HepG2 (cell line): ENCODE measurements at regions not wholly inside any gene's neighbourhood (a gene's known extent, or its start where the extent isn't known, plus 50 kb on each side); places are given as distances from the start of the nearest gene placed in this dataset.

ENCODE experiments used
- ATAC-seq: fragments of 200-7000 bp; cut with Tn5 transposase; 3 replicates; pipeline ENCODE4 v1.9.1; 2020; ENCODE audit warnings: mild to moderate bottlenecking, moderate library complexity
- BruUV-seq: library from RNA; stranded (reverse); fragments of 400-500 nt; replicated peaks from 2 replicates; lab custom pipeline; 2021; lab: Mats Ljungman, UMichigan
- CTCF ChIA-PET: fragments of 300-600 bp; formaldehyde crosslinking; extraction: SDS; loops from one replicate; lab custom pipeline; 2021; ENCODE audit warnings: low total read pairs, inconsistent platforms, low intra/inter-chr PET ratio; lab: Yijun Ruan, JAX
- POLR2A ChIA-PET: fragments of 350-600 bp; sonication (Branson Sonifier 250); formaldehyde crosslinking; loops from one replicate; lab custom pipeline; 2020; ENCODE audit warnings: antibody characterized with exemption, inconsistent platforms; lab: Yijun Ruan, JAX
- DNase-seq: peaks from one replicate; pipeline ENCODE4 v3.0.0-alpha.2; 2015; ENCODE audit warnings: low spot score
- FAIRE-seq: peaks from 3 replicates; lab custom pipeline; 2011; peaks lifted over from hg19 to GRCh38; lab: Jason Lieb, UNC
- H2AFZ ChIP-seq: one replicate; pipeline ENCODE4 v1.6.1; 2011; ENCODE audit warnings: low read length, inconsistent platforms
- H3K27ac ChIP-seq: fragments of 300-600 bp; 3 replicates; pipeline ENCODE4 v1.8.0; 2011; ENCODE audit warnings: mixed run types, mild to moderate bottlenecking, mixed read lengths, low read length, inconsistent platforms; ENCODE audit not compliant: insufficient read depth; ENCODE audit errors: extremely low read length
- H3K27me3 ChIP-seq, 2 experiments: fragments of 200-600 bp in 1 of 2; 2 replicates in 1 of 2; 3 replicates in 1 of 2; pipeline versions ENCODE4 v1.6.0 to v1.8.0; 2011; ENCODE audit warnings: low read length in 2 of 2, mild to moderate bottlenecking in 2 of 2, moderate library complexity in 2 of 2, inconsistent platforms in 1 of 2; ENCODE audit not compliant: insufficient read depth in 2 of 2, control insufficient read depth in 1 of 2
- H3K36me3 ChIP-seq, 2 experiments: fragments of 200-600 bp in 1 of 2; replicated peaks in 1 of 2; 2 replicates in 1 of 2; 3 replicates in 1 of 2; pipeline versions ENCODE4 v1.5.1 to v1.8.0; 2011; ENCODE audit warnings: low read length in 2 of 2, inconsistent platforms in 1 of 2; ENCODE audit not compliant: insufficient read depth in 2 of 2, control insufficient read depth in 1 of 2
- H3K4me1 ChIP-seq: 2 replicates; pipeline ENCODE4 v1.5.1; 2012; ENCODE audit warnings: low read length, inconsistent platforms; ENCODE audit not compliant: insufficient read depth
- H3K4me2 ChIP-seq: 2 replicates; pipeline ENCODE4 v1.6.0; 2011; ENCODE audit warnings: low read depth, low read length, inconsistent platforms
- H3K4me3 ChIP-seq, 3 experiments: fragments of 200-600 bp in 1 of 3; sonication (generic), shearing (Covaris generic) in 1 of 3; replicated peaks in 1 of 3; 2 replicates each; pipeline ENCODE4 v1.5.1; 2011 to 2016; ENCODE audit warnings: low read length in 3 of 3, inconsistent platforms in 2 of 3, low read depth in 2 of 3, mild to moderate bottlenecking in 2 of 3, control low read depth in 1 of 3, mixed read lengths in 1 of 3; ENCODE audit not compliant: insufficient read depth in 1 of 3
- H3K79me2 ChIP-seq: one replicate; pipeline ENCODE4 v1.6.1; 2011; ENCODE audit warnings: low read length, inconsistent platforms; ENCODE audit not compliant: insufficient read depth
- H3K9ac ChIP-seq: 2 replicates; pipeline ENCODE4 v1.6.0; 2011; ENCODE audit warnings: mild to moderate bottlenecking, low read depth, low read length, inconsistent platforms; ENCODE audit not compliant: insufficient read depth
- H3K9me3 ChIP-seq: 2 replicates; pipeline ENCODE4 v1.5.1; 2012; ENCODE audit warnings: mild to moderate bottlenecking, low read length
- H4K20me1 ChIP-seq: 2 replicates; pipeline ENCODE4 v1.6.0; 2011; ENCODE audit warnings: inconsistent platforms, mild to moderate bottlenecking, low read length, moderate library complexity; ENCODE audit not compliant: insufficient read depth
- CHCHD3 ChIP-seq: sonication (generic); formaldehyde crosslinking; IDR thresholded peaks from 2 replicates; pipeline ENCODE4 v1.8.0; 2022; ENCODE audit warnings: mild to moderate bottlenecking, missing genetic modification reagents, moderate library complexity
- POLR2AphosphoS5 ChIP-seq: IDR thresholded peaks from 2 replicates; pipeline ENCODE4 v1.6.1; 2012; ENCODE audit warnings: low read depth, low read length
- SMYD3 ChIP-seq: sonication (generic); formaldehyde crosslinking; IDR thresholded peaks from 2 replicates; pipeline ENCODE4 v1.8.1; 2023; ENCODE audit warnings: mild to moderate bottlenecking, missing genetic modification reagents
- SRSF1 ChIP-seq: fragments of 200-400 bp; formaldehyde crosslinking; optimal IDR thresholded peaks from 2 replicates; pipeline ENCODE3; 2017; ENCODE audit warnings: mild to moderate bottlenecking, low read depth, low read length, moderate library complexity
- YEATS4 ChIP-seq: sonication (generic); formaldehyde crosslinking; IDR thresholded peaks from 2 replicates; pipeline ENCODE4 v1.4.0; 2020; ENCODE audit warnings: missing genetic modification reagents, borderline replicate concordance
- ZNF468 ChIP-seq: sonication (generic); formaldehyde crosslinking; IDR thresholded peaks from 2 replicates; pipeline ENCODE4 v1.8.0; 2022; ENCODE audit warnings: mild to moderate bottlenecking, moderate library complexity, missing genetic modification reagents
- ZNF772 ChIP-seq: sonication (generic); formaldehyde crosslinking; IDR thresholded peaks from 2 replicates; pipeline ENCODE4 v1.5.0; 2020; ENCODE audit warnings: mild to moderate bottlenecking, missing genetic modification reagents
- ZNF773 ChIP-seq: sonication (generic); formaldehyde crosslinking; IDR thresholded peaks from 2 replicates; pipeline ENCODE4 v1.4.0; 2020; ENCODE audit warnings: missing genetic modification reagents, borderline replicate concordance
- WGBS: methylation state at CpG from one replicate; pipeline ENCODE4 v1.1.6; 2017; ENCODE audit warnings: low lambda C conversion rate; 5-methylcytosine and 5-hydroxymethylcytosine counted together
- in situ Hi-C: cut with HindIII; loops from 2 replicates; pipeline ENCODE4 v1.10.0; 2017; ENCODE audit warnings: low pct_unique_long_range_greater_than_20kb; ENCODE audit not compliant: extremely low pct_ligation_motif_present
- intact Hi-C: fragments of 100-400 bp; cut with micrococcal nuclease; formaldehyde crosslinking; loops from one replicate; pipeline ENCODE4 v1.10.0; 2022; ENCODE audit not compliant: unreplicated experiment
- TF ChIP-seq, protein P1 (sequence below): sonication (generic); formaldehyde crosslinking; IDR thresholded peaks from 2 replicates; pipeline ENCODE4 v1.5.1; 2020; ENCODE audit warnings: missing genetic modification reagents, mild to moderate bottlenecking, borderline replicate concordance
- TF ChIP-seq, protein P2 (sequence below): sonication (generic); formaldehyde crosslinking; IDR thresholded peaks from 2 replicates; pipeline ENCODE4 v1.4.0; 2020; ENCODE audit warnings: missing genetic modification reagents

DNA sequence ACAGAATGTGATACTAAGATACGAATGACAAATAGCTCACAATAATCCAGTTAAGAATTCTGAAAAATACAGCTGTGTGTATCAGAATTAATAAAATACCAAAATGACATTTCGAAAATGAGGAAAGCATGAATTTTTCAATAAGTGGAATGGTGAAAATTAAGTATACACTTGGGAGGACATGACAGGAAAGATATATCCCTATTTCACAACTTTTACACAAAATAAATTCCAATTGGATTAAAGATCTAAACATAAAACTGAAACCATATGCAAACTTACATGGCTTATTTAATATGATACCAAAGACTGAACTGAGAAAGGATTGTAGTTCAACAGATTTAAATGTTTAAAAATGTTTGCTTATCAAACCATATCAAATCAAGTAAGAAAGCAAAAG, 510.4 kb upstream of the ADAMTS5 start:
- Histone ChIP-seq H3K4me2 (no peak overlapping the region), H3K27me3 (no peaks in the 10 kb centered on the region), H3K4me3 (no peak overlapping the region), H3K4me1 (no peaks in the 10 kb centered on the region), H3K9ac (no peak overlapping the region), H4K20me1 (no peaks in the 10 kb centered on the region), H3K36me3 (no peaks in the 10 kb centered on the region), H3K79me2 (no peaks in the 10 kb centered on the region), H3K9me3 (peaks cover 93% of the 10 kb centered on the region), H2AFZ (no peak overlapping the region), H3K27ac (no peak overlapping the region)
- no peak for FAIRE-seq
- TF ChIP-seq ZNF772 (CRISPR knock-in tag) (no peak), SMYD3 (no peak), ZNF468 (CRISPR knock-in tag) (no peak), SRSF1 (no peak), ZNF773 (no peak), CHCHD3 (no peak), POLR2AphosphoS5 (no peak), YEATS4 (CRISPR knock-in tag) (no peak)
- TF ChIP-seq, protein P1, sequence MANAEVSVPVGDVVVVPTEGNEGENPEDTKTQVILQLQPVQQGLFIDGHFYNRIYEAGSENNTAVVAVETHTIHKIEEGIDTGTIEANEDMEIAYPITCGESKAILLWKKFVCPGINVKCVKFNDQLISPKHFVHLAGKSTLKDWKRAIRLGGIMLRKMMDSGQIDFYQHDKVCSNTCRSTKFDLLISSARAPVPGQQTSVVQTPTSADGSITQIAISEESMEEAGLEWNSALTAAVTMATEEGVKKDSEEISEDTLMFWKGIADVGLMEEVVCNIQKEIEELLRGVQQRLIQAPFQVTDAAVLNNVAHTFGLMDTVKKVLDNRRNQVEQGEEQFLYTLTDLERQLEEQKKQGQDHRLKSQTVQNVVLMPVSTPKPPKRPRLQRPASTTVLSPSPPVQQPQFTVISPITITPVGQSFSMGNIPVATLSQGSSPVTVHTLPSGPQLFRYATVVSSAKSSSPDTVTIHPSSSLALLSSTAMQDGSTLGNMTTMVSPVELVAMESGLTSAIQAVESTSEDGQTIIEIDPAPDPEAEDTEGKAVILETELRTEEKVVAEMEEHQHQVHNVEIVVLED (CRISPR knock-in tag): no peak
- TF ChIP-seq, protein P2, sequence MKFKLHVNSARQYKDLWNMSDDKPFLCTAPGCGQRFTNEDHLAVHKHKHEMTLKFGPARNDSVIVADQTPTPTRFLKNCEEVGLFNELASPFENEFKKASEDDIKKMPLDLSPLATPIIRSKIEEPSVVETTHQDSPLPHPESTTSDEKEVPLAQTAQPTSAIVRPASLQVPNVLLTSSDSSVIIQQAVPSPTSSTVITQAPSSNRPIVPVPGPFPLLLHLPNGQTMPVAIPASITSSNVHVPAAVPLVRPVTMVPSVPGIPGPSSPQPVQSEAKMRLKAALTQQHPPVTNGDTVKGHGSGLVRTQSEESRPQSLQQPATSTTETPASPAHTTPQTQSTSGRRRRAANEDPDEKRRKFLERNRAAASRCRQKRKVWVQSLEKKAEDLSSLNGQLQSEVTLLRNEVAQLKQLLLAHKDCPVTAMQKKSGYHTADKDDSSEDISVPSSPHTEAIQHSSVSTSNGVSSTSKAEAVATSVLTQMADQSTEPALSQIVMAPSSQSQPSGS (CRISPR knock-in tag): no peak
- ChIA-PET POLR2A (no interaction called here), CTCF (no interaction called here)
- no peak for ATAC-seq
- WGBS: 3% methylated on average over 2 of the region's 2 CpGs
- intact Hi-C loops: no loop called here
- DNase-seq: no peak
- in situ Hi-C loops: no loop called here
- BruUV-seq: no TSS peak
